ENCODE measurements at regions not wholly inside any gene's neighbourhood (a gene's known extent, or its start where the extent isn't known, plus 50 kb on each side); places are given as distances from the start of the nearest gene placed in this dataset.
A peak's percentile ranks its signal among the peaks of the same experiment; 100 is the strongest.

- Histone ChIP-seq H4K20me1 (ENCODE audit: insufficient read depth, low read length) (no peaks in the 10 kb centered on the region), H3K4me1 (ENCODE audit: low read length) (no peaks in the 10 kb centered on the region), H3K9me3 (replicated peaks; ENCODE audit: insufficient read depth, low read length) (no peaks in the 10 kb centered on the region), H3K4me2 (ENCODE audit: low read depth, low read length) (no peak overlapping the region), H3K9me2 (replicated peaks; ENCODE audit: insufficient read depth, low read length) (no peaks in the 10 kb centered on the region), H2AFZ (ENCODE audit: low read length) (no peak overlapping the region), H3F3A (ENCODE audit: insufficient read depth, low read length) (no peaks in the 10 kb centered on the region), H3K27ac (ENCODE audit: low read length) (no peak overlapping the region), H3K79me2 (ENCODE audit: low read length) (no peaks in the 10 kb centered on the region), H3K4me3 (ENCODE audit: low read length) (no peak overlapping the region), H3K27me3 (replicated peaks; ENCODE audit: insufficient read depth, low read length) (no peaks in the 10 kb centered on the region), H3K36me3 (replicated peaks; ENCODE audit: insufficient read depth, low read length) (no peaks in the 10 kb centered on the region), H3K9ac (ENCODE audit: low read length) (no peak overlapping the region)
- TF ChIP-seq EZH2phosphoT487 (IDR thresholded peaks at IDR 0.05; ENCODE audit: low read length), result no peak
- no peak for TF ChIP-seq EZH2 (optimal IDR thresholded peaks at IDR 0.05; ENCODE audit: low read depth, low read length)
- no peak for TF ChIP-seq CTCF (IDR thresholded peaks at IDR 0.05; ENCODE audit: low read length)
- DNase-seq, result no peak
Observed at GRCh38 chr4:11497972-11498371, 69.3 kb upstream of the HS3ST1 start.

GRCh38 chr4:11497212-11497806, 68.6 kb upstream of the HS3ST1 start:
- H3K4me2 ChIP-seq (ENCODE audit: low read depth, low read length), result no peak overlapping the region
- DNase-seq, result no peak

GRCh38 chr4:11496351-11496829, 67.7 kb upstream of the HS3ST1 start:
- Histone ChIP-seq H3K79me2 (ENCODE audit: low read length) (no peaks in the 10 kb centered on the region), H3K36me3 (replicated peaks; ENCODE audit: insufficient read depth, low read length) (no peaks in the 10 kb centered on the region), H3K4me1 (ENCODE audit: low read length) (no peaks in the 10 kb centered on the region), H3K9me3 (replicated peaks; ENCODE audit: insufficient read depth, low read length) (no peaks in the 10 kb centered on the region), H3K9me2 (replicated peaks; ENCODE audit: insufficient read depth, low read length) (no peaks in the 10 kb centered on the region), H3K4me3 (ENCODE audit: low read length) (no peak overlapping the region), H4K20me1 (ENCODE audit: insufficient read depth, low read length) (no peaks in the 10 kb centered on the region), H3K27ac (ENCODE audit: low read length) (no peak overlapping the region), H3F3A (ENCODE audit: insufficient read depth, low read length) (no peaks in the 10 kb centered on the region), H3K27me3 (replicated peaks; ENCODE audit: insufficient read depth, low read length) (no peaks in the 10 kb centered on the region), H3K9ac (ENCODE audit: low read length) (no peak overlapping the region), H3K4me2 (ENCODE audit: low read depth, low read length) (no peak overlapping the region), H2AFZ (ENCODE audit: low read length) (no peak overlapping the region)
- DNase-seq, result no peak
- TF ChIP-seq EZH2 (optimal IDR thresholded peaks at IDR 0.05; ENCODE audit: low read depth, low read length), result no peak
- no peak for TF ChIP-seq CTCF (IDR thresholded peaks at IDR 0.05; ENCODE audit: low read length)
- TF ChIP-seq EZH2phosphoT487 (IDR thresholded peaks at IDR 0.05; ENCODE audit: low read length), result no peak

More at GRCh38 chr4:11497212-11497806, 68.6 kb upstream of the HS3ST1 start:
- Histone ChIP-seq H4K20me1 (ENCODE audit: insufficient read depth, low read length) (no peaks in the 10 kb centered on the region), H3K4me1 (ENCODE audit: low read length) (no peaks in the 10 kb centered on the region), H3K9ac (ENCODE audit: low read length) (no peak overlapping the region), H3K9me3 (replicated peaks; ENCODE audit: insufficient read depth, low read length) (no peaks in the 10 kb centered on the region), H3K27me3 (replicated peaks; ENCODE audit: insufficient read depth, low read length) (no peaks in the 10 kb centered on the region), H2AFZ (ENCODE audit: low read length) (no peak overlapping the region), H3K9me2 (replicated peaks; ENCODE audit: insufficient read depth, low read length) (no peaks in the 10 kb centered on the region), H3K79me2 (ENCODE audit: low read length) (no peaks in the 10 kb centered on the region), H3F3A (ENCODE audit: insufficient read depth, low read length) (no peaks in the 10 kb centered on the region), H3K27ac (ENCODE audit: low read length) (no peak overlapping the region), H3K36me3 (replicated peaks; ENCODE audit: insufficient read depth, low read length) (no peaks in the 10 kb centered on the region), H3K4me3 (ENCODE audit: low read length) (no peak overlapping the region)
- TF ChIP-seq EZH2 (optimal IDR thresholded peaks at IDR 0.05; ENCODE audit: low read depth, low read length), result no peak
- TF ChIP-seq CTCF (IDR thresholded peaks at IDR 0.05; ENCODE audit: low read length), result peak; percentile 14; the same call in 1 of the 2 replicates
